Lower leg skin (tissue), 3 donors: ENCODE measurements at regions not wholly inside any gene's neighbourhood (a gene's known extent, or its start where the extent isn't known, plus 50 kb on each side); places are given as distances from the start of the nearest gene placed in this dataset.

Experiments
- POLR2A ChIP-seq, 2 donors: fragments of 450-650 bp; IDR thresholded peaks; one replicate each; pipeline ENCODE4 v1.6.1; 2016 to 2017; ENCODE audit warnings: antibody characterized with exemption in 2 of 2, mild to moderate bottlenecking in 1 of 2, moderate library complexity in 1 of 2
- TF ChIP-seq, protein P1 (sequence below), 3 donors: fragments of 450-650 bp; IDR thresholded peaks; one replicate each; pipeline ENCODE4 v1.5.1; 2016; ENCODE audit warnings: antibody characterized with exemption in 3 of 3, mild to moderate bottlenecking in 3 of 3, moderate library complexity in 2 of 3

DNA sequence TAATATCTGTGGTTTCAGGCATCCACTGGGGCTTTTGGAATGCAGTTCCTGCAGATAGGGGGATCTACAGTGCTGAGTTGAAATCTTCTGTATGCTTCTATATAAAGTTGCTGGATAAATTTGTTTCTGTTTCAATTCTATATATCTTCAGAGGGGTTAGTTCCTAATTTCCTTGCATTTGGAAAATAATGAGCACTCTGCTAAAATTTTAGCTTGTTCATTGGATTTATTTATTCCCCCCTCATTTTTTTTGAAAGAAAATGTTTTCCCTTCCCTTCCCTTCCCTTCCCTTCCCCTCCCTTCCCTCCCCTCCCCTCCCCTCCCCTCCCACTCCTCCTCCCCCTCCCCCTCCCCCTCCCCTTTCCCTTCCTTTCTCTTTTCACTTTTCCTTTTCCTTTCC is 212.3 kb downstream of the GPD2 start:
- TF ChIP-seq POLR2A (IDR thresholded peaks at IDR 0.05) = no peak
- TF ChIP-seq, protein P1, sequence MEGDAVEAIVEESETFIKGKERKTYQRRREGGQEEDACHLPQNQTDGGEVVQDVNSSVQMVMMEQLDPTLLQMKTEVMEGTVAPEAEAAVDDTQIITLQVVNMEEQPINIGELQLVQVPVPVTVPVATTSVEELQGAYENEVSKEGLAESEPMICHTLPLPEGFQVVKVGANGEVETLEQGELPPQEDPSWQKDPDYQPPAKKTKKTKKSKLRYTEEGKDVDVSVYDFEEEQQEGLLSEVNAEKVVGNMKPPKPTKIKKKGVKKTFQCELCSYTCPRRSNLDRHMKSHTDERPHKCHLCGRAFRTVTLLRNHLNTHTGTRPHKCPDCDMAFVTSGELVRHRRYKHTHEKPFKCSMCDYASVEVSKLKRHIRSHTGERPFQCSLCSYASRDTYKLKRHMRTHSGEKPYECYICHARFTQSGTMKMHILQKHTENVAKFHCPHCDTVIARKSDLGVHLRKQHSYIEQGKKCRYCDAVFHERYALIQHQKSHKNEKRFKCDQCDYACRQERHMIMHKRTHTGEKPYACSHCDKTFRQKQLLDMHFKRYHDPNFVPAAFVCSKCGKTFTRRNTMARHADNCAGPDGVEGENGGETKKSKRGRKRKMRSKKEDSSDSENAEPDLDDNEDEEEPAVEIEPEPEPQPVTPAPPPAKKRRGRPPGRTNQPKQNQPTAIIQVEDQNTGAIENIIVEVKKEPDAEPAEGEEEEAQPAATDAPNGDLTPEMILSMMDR (IDR thresholded peaks at IDR 0.05) = no peak
